GM19324 (cell line): ENCODE measurements at regions not wholly inside any gene's neighbourhood (a gene's known extent, or its start where the extent isn't known, plus 50 kb on each side); places are given as distances from the start of the nearest gene placed in this dataset.
"Not testable (repeated sequence)": the region's sequence is repeated elsewhere in the genome, so short reads cannot be mapped to it uniquely, and the experiment has no call there.

Experiments used
- ATAC-seq: cut with Tn5 transposase; IDR thresholded peaks from one replicate; pipeline ENCODE4 v1.9.1; 2021; ENCODE audit warnings: mild to moderate bottlenecking, moderate library complexity; ENCODE audit not compliant: unreplicated experiment, low FRiP score

- no peak for ATAC-seq
Observed at GRCh38 chr3:110504401-110504800, 567.2 kb upstream of the NECTIN3 start.

- ATAC-seq, result no peak
Observed at GRCh38 chr3:110504901-110505300, 566.7 kb upstream of the NECTIN3 start.

GRCh38 chr3:110506890-110507289 lies 564.7 kb upstream of the NECTIN3 start:
- ATAC-seq, result no peak

- ATAC-seq, result not testable (repeated sequence)
Observed at GRCh38 chr3:110507570-110507969, 564.0 kb upstream of the NECTIN3 start.

- no peak for ATAC-seq
Observed at GRCh38 chr3:110512961-110513360, 558.7 kb upstream of the NECTIN3 start.

GRCh38 chr3:110518031-110518430 lies 553.6 kb upstream of the NECTIN3 start:
- ATAC-seq, result no peak

GRCh38 chr3:110519071-110519470 lies 552.5 kb upstream of the NECTIN3 start:
- ATAC-seq, result no peak

- no peak for ATAC-seq
Observed at GRCh38 chr3:110521019-110521418, 550.6 kb upstream of the NECTIN3 start.

GRCh38 chr3:110525558-110526064 lies 546.0 kb upstream of the NECTIN3 start:
- ATAC-seq, result not testable (repeated sequence)

- ATAC-seq, result no peak
Observed at GRCh38 chr3:110526777-110527727, 544.6 kb upstream of the NECTIN3 start.

GRCh38 chr3:110528305-110529121 lies 543.1 kb upstream of the NECTIN3 start:
- ATAC-seq, result no peak

- no peak for ATAC-seq
Observed at GRCh38 chr3:110530902-110531301, 540.7 kb upstream of the NECTIN3 start.

GRCh38 chr3:110533089-110533488 lies 538.5 kb upstream of the NECTIN3 start:
- no peak for ATAC-seq

- ATAC-seq, result no peak
Observed at GRCh38 chr3:110542552-110543150, 529.0 kb upstream of the NECTIN3 start.

GRCh38 chr3:110544730-110545129 lies 526.9 kb upstream of the NECTIN3 start:
- no peak for ATAC-seq

GRCh38 chr3:110550511-110550910 lies 521.1 kb upstream of the NECTIN3 start:
- ATAC-seq, result no peak

GRCh38 chr3:110562621-110563020 lies 509.0 kb upstream of the NECTIN3 start:
- ATAC-seq, result no peak

GRCh38 chr3:110564674-110565073 lies 506.9 kb upstream of the NECTIN3 start:
- no peak for ATAC-seq

- no peak for ATAC-seq
Observed at GRCh38 chr3:110567029-110567428, 504.6 kb upstream of the NECTIN3 start.

- no peak for ATAC-seq
Observed at GRCh38 chr3:110568246-110568645, 503.4 kb upstream of the NECTIN3 start.

- ATAC-seq, result no peak
Observed at GRCh38 chr3:110569073-110569472, 502.5 kb upstream of the NECTIN3 start.
